HG03108 (cell line): ENCODE measurements at regions not wholly inside any gene's neighbourhood (a gene's known extent, or its start where the extent isn't known, plus 50 kb on each side); places are given as distances from the start of the nearest gene placed in this dataset.
"Not testable (repeated sequence)": the region's sequence is repeated elsewhere in the genome, so short reads cannot be mapped to it uniquely, and the experiment has no call there.

ENCODE experiments used
- ATAC-seq: cut with Tn5 transposase; IDR thresholded peaks from one replicate; pipeline ENCODE4 v1.9.1; 2021; ENCODE audit warnings: moderate library complexity; ENCODE audit not compliant: unreplicated experiment

DNA sequence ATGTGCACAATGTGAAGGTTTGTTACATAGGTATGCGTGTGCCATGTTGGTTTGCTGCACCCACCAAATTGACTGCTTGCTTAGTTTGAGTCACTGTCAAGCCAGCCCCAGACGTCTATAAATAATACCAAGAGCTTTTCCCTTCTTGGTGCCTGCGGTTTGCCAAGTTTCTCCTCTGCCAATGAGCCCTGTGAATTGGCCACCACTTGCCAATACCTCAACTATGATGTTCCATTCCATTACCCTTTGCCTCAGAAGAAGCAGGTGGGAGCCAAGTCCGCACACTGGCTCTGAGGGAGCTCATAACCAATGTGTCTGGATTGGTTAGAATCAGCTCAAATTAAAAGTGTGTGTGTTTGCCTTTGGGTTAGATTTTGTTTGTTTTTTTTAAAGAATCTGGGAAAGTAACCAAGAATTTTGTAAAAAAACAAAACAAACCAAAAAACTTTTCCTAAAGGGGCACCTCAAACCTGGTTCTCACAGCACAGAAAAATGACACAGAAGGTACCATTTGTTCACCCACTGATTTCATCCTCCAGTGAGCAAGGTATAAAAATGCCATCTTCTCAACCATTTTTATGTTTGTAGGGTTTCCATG is 209.3 kb upstream of the PRNP start:
- ATAC-seq, result no peak

DNA sequence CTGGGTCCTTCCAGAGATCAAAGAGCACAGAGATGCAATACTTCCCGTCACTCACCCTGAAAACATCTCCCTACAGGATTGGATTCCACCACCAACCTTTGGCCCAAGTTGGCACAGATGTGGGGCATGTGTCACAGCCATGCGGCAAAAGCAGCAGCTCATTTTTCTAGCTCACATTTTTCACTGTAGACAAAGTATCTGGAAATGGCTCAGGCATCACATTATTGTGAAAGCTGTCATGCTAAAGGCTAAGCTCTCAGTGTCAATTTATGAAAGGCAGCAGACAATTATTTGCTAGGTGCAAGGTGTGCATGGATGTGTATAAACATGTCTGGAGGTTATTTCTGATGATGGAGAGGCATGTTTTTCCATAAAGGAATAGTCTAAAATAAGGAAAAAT is 213.3 kb upstream of the PRNP start:
- ATAC-seq, result no peak

DNA sequence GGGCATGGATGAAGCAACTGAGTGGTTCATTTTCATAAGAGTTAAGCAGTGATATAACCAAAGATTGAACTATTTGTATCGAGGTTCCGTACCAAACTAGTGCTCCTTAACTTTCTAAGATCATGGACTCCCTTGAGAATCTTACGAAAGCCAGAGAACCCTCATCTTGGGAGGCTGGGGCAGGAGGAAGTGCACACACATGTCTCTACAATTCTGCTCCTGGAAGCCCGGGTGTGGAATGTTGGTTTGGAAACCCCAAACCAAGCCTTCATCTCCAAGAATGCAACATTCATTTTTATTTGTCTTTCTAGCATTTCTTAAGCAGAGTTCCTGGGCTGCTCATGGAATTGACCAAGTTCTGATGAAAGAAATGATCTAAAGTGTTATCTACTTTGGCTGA is 215.0 kb upstream of the PRNP start:
- no peak for ATAC-seq

DNA sequence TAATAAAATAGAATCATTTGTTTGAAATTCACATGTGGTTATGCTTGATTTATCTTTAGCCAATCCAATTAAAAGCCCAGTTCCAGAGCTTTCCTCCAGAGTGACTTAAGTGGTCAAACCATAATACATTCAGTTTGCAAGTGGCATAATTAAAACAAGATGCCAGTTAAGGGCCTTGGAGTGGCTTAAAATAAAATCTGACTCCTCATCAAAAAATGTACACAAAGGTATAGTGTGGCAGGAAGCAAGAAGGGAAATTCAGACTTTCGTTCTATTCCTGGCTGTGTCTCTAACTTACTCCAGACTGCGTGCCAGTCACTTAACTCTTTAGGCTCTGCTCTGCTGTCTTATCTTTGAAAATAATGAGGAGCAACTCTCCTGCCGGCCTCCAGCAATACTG is 215.9 kb upstream of the PRNP start:
- no peak for ATAC-seq

DNA sequence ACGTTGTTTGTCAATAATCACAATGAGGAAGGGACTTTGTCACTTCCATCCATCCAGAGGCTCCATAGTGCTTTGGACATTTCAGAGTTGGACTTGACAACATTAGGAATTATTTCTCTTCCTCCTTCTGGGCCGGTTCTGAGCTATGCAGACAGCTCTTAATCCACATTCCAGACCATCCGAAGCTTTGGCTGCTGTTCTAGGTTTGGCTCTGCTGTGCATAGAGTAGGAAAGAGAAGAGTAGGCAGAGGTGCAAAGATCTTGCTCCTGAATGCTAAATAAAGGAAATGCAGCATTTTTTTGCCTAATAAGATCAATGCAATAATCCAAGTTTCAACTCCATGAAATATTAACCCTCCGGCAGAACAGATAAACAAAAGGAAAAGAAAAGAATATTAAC is 216.3 kb upstream of the PRNP start:
- no peak for ATAC-seq

DNA sequence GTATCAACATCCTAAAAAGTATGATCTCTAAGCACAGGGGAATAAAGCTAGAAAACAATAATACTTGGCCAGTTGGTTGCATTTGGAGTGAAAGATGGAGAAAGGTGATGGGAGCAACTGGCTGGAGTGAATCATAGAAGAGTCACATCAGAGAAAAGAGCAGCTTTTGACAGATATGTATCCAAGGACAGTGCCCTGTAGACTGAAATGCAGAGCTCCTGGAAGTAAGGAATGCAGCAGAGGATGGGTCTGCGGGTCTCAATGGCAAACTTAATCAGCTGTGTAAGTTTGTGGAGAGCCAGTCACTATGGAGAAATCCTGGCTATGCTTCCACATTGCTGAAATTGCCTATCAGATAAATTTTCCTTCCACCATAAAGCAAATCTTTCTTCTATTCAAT is 218.1 kb upstream of the PRNP start:
- no peak for ATAC-seq

DNA sequence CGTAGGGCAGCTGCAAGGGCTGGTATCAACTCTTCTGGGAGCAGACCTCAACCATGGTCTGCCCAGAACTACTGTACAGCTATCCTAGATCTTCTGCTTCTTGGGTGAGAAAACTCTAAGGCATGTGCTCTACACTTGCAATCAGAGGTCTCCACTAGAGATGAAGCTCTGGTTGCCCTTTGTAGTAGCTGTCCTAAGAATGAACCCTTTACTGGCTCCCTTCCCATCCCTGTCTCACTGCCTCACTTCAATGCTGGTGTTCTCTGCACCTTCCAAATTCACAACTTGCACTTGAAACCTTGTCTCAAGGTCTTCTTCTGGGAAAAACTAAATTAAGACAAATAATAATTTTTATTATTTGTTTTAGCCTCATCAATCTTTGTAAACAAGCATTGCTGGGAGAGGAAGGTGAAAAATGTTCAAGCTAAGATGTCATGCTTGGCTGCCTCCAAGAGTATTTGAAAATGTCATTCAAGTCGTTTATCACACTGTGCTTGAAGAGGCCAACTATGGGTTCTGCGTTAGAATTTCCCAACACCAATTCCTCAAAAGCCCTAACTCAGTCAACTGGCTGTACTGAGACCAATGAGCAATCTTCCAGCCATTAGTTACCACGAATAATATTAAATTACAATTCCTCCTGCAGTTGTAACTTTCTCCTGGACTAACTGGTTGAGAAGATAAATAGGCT is 216.9 kb upstream of the ADRA1D start:
- ATAC-seq, result no peak

DNA sequence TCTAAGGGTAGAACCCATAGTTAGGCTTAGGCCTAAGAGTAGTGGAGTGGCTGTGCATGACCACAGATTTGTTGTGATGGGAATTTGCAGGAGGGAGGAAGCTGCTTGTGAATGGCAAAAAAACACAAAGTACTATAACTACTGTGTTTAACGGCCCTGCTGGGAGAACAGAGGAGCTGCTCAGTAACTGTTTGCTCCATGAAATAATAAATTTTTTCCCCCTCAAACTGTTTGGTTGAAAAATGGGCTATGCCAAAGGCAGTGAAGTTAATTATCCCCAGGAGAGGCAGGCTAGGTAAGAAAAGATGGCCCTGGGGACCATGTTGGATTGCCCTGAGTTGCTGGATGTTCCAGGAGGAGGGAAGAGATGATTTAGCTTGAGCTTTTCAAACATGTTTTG is 216.1 kb upstream of the ADRA1D start:
- ATAC-seq, result no peak

DNA sequence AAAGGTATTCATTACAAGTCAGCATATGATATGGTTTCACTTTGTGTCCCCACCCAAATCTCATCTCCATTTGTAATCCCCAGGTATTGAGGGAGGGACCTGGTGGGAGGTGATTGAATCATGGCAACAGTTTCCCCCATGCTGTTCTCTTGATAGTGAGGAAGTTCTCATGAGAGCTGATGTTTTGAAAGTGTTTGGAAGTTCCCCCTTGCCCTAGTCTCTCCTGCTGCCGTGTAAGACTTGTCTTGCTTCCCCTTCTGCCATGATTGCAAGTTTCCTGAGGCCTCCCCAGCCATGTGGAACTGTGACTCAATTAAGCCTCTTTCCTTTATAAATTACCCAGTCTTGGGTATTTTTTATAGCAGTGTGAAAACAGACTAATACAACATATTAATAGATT is 213.7 kb upstream of the ADRA1D start:
- ATAC-seq, result not testable (repeated sequence)

DNA sequence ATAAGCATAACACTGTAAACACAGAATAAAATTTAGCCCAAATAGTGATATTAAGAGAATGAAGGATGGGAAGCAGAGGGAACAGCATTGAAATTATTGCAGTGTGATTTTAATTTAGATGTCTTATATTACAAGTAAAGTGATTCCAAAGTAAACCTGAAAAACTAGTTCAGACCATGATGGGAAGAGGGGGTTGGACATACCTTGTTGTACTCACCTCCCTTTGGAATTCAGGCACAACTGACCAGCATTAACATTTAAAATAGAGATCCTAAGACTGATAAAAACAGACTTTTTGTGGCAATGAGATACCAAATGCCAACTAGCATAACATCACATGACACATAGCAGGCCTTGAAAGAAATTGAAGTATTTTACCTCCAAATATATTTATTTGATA is 210.0 kb upstream of the ADRA1D start:
- no peak for ATAC-seq

DNA sequence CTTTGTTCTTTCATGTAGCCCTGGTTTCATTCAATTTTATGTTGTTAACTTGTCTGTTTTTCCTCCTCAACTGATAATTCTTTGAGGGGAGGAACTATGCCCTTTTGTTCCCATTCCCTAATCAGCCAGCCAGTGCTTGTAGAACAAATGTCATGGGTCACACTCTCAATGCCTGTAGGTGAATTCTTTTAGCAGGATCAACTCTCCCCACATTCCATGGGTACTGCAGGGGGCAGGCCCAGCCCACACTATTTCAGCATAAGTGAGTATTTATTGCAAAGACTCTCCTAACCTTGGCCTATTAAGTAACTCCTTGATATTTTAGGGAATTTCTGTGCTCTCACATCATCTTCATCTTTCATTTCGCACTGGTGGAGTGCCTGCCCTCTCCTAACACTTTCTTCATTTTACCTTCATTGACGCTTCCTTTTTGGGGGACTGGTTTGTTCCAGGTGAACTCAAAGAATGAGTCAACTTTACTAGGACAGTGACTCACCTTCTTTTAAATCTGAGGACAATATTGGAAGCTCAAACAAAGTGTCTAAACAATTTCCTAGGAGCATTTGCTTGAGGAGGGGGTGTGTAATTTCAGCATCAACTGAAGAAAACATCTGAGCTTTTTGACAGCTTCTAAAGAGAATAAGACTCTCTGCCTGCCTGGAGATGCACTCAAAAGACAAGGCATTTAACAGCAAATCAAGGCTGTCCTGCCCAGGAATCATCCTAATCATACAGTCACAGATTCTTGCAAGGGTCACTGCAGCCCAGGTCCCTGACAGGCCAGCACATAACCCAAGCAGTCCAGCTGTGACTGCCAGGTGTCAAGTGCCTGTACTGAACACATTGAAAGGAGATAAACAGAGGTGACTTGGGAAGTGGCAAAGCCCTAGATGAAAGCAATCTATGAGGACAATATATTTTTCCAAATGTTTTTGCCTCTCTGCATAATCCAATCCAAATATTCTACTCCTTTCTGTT is 208.8 kb upstream of the ADRA1D start:
- ATAC-seq, result no peak

DNA sequence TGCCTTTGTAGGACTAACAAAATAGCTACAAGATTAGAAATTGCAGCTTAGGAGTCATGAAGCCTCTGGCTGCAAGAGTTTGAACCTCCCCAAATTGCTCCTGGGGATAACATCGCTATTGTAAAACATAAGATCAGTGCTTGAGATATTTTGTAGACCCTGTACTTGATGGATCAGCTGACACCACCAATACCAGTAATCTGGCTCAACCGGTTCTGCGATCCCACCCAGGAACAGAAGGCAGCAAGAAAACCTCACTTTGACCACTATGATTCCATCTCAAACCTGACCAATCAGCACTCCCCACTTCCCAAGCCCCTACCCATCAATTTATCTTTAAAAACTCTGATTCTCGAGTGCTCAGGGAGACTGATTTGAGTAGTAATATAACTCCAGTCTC is 206.9 kb upstream of the ADRA1D start:
- no peak for ATAC-seq

DNA sequence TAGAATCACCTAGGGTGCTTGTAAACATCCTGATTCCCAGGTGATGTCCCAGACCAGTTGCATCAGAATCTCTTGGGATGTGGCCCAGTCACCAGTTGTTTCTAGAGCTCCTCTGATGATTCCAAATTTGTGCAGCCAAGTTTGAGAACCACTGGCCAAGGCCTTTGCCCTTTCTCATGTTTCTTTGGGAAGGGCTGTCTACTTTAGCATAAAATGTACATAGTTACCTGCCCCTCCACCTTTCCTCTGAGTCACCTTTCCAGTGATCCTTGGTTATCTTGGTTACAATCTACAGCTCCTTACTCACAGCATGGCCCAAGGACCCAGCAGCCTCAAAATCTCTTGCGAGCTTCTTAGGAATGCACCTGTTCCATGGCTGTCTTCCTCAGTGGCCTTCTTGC is 206.2 kb upstream of the ADRA1D start:
- no peak for ATAC-seq

DNA sequence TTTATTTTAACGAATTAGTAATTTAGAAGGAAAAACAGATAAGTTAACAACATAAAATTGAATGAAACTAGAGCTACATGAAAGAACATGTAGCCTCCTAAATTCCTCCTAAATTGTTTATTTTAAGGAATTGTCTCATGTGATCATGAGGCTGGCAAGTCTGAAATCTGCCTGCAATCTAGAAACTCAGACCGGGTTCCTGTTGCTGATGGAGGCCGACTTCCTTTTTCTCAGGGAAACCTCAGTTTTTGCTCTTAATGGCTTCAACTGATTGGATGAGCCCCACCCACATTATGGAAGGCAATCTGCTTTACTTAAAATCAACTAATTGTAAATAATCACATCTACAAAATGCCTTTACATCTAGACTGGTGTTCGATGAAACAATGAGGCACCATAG is 205.0 kb upstream of the ADRA1D start:
- ATAC-seq, result no peak

DNA sequence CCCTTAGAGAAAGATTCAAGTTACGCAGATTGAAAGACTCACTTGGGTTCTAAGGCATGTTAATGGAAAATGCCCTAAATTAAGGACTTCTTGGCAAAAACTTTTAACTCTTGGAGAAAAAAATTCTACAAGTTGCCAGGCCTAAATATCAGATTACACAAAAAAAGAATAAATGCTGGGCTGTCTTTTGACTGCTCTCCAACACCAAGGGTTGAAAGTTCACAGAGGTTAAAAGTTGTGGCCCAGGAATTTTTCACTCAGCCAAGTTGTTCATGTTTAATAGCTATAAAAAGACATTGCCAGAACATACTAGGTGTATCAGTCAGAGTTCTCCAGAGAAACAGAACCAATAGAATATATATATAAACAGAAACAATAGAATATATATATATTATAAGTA is 204.3 kb upstream of the ADRA1D start:
- ATAC-seq, result no peak

DNA sequence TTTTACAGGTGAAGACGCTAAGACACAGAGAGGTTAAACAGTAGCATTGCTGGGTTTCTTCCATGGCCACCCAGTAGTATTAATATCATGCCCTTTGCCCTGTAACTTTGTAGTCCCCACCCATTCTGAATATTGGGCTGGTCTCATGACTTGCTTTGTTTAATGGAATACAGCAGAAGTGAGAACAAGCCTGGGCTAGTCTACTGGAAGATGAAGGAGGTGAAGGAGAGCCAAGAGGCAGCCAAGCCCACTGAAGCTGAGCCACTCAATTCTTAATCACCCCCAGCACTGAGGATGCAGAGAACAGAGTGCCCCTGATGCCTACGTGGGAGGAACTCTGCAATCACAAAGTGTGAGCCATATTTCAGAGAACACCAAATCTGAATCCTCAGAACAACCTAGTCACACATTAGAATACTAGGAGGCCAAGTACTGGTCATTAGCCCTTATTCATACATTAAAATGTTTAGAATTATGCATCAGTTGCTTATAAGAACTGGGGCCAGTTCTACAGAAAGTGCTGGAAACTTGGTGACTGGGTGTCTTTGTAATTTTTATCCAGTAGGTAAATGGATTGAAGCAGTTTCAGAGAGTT is 202.5 kb upstream of the ADRA1D start:
- no peak for ATAC-seq

DNA sequence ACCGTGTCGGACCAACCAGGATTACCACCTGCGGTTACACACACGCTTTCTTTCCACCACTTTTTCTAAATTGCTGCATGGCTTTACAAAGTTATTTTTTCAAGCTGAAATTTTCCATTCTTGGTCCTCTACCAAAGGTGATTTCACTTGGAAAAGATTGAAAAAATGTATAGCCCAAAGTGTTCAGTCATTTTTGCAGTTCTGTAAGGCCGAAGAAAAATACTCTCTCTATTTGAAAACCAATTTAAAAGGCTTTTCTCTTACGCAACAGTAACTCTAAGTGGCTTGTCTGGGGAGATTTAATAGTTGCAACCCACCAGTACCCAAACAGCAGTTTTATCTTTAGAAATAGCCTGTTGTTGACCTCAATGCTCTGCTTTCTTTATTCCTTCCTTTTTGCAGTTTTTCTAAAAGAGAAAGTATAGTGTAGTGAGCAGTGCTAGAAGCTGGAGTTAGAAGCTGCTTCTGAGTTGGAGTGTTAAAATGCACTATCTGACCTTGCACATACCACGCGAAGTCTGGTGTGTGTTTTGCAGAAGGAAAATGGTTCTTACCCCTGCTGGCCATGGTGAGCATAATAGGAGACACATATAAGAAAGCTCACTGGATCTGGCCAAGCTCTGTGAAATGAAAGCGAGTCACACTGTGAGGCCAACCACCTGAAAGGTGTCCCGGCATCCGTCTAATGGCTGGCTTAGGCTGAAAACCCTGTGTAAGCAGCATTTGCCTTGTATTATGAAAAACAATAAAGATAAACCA is 201.0 kb upstream of the ADRA1D start:
- ATAC-seq, result no peak

DNA sequence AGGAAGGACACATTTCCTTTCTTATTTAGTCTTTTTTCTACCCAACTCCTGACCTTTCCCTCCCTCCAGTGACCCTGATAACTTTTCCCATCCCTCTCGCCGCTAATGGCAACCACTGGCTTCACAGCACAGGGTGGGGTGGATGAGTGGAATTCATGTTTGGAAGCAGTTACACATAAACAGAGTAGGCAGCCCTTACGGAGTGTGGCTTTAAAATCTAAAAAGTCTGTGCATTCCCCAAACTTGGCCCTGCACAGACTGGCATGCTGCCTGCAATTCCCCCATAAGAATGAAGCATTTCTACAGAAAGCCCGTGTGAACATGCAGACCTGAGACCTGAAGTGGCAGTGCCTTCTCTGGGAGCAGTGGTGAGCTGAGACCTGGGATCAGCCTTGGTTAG is 196.7 kb upstream of the ADRA1D start:
- no peak for ATAC-seq

DNA sequence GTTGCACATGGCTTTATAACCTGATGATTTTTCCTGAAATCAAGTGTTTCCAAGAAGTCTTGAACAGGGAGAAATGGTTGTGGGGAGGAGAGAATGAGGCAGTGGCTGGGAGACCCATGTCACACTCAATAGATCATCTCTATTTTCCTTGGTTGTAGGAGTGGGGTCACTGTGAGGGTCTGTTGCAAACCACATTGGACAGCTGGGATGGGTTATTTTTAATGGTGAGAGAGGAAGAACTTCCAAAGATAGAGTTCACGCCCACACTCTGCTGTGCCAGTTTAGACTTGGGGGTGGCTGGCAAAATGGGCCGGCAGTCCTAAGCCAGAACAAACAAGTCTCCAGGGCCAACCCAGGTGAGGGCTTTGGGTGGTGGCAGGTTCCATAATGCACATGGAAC is 196.2 kb upstream of the ADRA1D start:
- ATAC-seq, result no peak

DNA sequence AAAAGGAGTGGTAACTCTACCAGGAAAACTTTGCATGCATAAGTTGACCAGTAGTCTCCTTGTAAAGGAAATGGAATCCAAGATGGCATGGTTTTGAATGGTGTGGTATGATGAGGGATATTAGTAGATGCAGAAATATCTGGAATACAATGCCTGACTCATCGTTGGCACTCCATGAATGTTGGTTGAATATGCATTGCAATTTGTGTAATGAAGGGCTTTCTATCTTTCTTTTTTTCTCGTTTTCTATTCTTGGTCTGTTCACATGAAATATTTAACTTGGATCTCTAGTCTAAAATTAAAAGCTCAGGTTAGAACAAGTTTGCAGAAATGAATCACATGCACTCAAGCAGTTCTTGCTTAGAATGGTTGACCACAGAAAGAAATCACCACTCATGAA is 195.3 kb upstream of the ADRA1D start:
- ATAC-seq, result no peak

DNA sequence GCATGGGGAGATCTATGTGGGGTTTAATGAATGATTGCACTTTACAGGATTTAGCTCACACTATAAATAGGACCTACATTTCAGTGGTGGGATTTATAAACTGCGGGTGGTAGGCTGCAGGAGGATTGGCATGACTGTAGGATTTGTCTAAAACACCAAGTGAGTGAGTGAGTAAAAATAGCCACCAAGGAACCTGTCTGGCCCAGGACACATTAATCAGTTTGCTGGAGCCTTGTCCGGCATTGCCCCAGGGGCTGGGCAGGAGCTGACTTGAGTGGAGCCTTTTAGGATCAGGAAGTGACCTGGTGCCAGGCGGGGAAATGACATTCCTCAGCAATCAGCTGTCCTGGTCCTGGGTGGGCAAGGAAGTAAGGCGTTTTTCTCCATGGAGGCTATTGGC is 193.9 kb upstream of the ADRA1D start:
- ATAC-seq, result no peak
